D721Med (cell line): ENCODE measurements at regions not wholly inside any gene's neighbourhood (a gene's known extent, or its start where the extent isn't known, plus 50 kb on each side); places are given as distances from the start of the nearest gene placed in this dataset.

Experiments used
- DNase-seq: peaks from one replicate; pipeline ENCODE4 v3.0.0; 2011; ENCODE audit warnings: low spot score; ENCODE audit not compliant: insufficient read length
- FAIRE-seq: peaks from 2 replicates; lab custom pipeline; 2011; peaks lifted over from hg19 to GRCh38; lab: Jason Lieb, UNC
- CTCF ChIP-seq: IDR thresholded peaks from 2 replicates; pipeline ENCODE4 v1.5.1; 2012; ENCODE audit warnings: mild to moderate bottlenecking, control low read depth; ENCODE audit not compliant: insufficient read depth; ENCODE audit errors: missing control alignments

GRCh38 chr13:44664308-44664707 lies 88.2 kb upstream of the TSC22D1 start:
- DNase-seq (no peak), FAIRE-seq (no peak)
- no peak for TF ChIP-seq CTCF

GRCh38 chr13:44662515-44662914 lies 86.4 kb upstream of the TSC22D1 start:
- TF ChIP-seq CTCF, result no peak
- FAIRE-seq (peak; percentile 29), DNase-seq (no peak)

- no peak for TF ChIP-seq CTCF
- FAIRE-seq (no peak), DNase-seq (no peak)
These were observed 85.8 kb upstream of the TSC22D1 start for GRCh38 chr13:44661936-44662335.

- no peak for TF ChIP-seq CTCF
- no peak for FAIRE-seq
- no peak for DNase-seq
These were observed 83.9 kb upstream of the TSC22D1 start for GRCh38 chr13:44660050-44660449.

GRCh38 chr13:44652962-44653660 lies 77.0 kb upstream of the TSC22D1 start:
- TF ChIP-seq CTCF, result no peak
- DNase-seq (no peak), FAIRE-seq (no peak)

GRCh38 chr13:44652168-44652567 lies 76.0 kb upstream of the TSC22D1 start:
- no peak for DNase-seq
- no peak for FAIRE-seq
- no peak for TF ChIP-seq CTCF

- no peak for FAIRE-seq
- DNase-seq, result no peak
- no peak for TF ChIP-seq CTCF
These were observed 75.6 kb upstream of the TSC22D1 start for GRCh38 chr13:44651724-44652123.
